ENCODE measurements at regions not wholly inside any gene's neighbourhood (a gene's known extent, or its start where the extent isn't known, plus 50 kb on each side); places are given as distances from the start of the nearest gene placed in this dataset.

DNA sequence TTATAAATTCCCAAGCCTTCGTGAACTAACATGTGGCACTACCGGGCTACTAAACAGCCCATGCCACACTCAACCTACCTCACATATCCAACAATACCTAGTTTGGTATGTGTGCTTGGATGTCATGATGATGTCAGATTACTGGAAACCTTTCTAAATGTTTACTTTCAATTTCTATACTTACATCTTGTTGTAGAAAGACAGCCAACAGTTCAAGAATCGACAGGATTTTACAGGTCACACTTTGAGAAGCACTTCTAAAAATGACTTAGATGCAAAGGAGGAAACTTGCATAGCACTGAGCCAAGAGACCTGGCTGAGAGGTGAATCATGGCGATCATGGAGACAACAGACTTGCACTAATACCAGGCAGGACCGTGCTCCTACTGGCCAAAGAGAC is 209.9 kb downstream of the COL4A1 start:
- DNase-seq, result no peak

DNA sequence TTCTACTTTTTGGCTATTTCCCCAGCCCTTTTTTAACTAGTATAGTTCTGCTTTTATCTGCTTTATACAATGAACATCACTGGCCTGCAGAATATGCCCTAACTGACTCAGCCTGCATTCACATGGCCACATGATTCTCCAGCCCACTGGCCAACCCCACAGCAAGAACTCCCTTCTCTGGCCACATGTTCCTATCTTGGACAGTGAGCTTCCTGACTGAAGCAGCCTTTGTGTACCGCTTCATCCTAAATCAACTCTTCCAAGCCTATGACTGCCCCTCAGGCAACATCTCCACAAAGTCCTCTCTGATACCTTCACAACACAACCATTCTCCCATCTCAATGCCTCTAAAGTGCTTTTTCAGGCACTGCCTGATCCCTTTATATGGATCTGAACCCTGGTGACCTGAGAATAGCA is 214.1 kb downstream of the COL4A1 start:
- no peak for DNase-seq

DNA sequence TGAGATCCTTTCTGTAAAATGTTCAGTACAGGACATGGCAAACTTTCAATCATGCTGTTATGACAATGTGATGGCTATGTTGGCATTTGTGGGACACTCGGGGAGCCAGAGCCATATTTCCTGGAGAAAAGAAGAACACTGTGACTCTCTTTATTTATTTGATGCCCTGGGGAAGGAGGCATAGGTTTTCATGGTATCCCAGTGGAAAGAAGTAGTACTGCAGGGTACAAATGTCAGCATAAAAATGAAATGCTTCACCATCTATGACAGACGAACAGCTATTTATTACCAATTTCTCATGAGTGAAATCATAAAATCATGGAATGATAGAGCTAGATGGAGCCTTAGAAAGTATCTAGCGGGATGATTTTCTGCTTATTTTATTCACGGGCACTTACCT is 217.1 kb downstream of the COL4A1 start:
- no peak for DNase-seq

DNA sequence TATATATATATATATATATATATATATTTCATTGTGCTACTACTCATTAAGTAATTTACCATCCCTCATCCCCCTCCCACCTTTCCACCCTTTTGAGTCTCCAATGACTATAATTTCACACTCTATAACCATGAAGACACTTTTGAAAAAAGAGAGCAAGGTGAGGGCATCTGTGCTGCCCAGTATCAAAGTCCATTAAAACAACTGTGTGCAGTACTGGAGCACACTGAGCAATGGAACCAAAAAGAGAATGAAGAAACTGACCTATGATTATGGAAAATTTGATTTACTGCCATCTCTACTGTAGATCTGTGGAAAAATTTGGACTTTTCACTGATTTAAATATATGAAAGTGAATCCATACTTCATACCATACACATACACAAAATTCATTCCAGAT is 217.9 kb downstream of the COL4A1 start:
- DNase-seq, result no peak

DNA sequence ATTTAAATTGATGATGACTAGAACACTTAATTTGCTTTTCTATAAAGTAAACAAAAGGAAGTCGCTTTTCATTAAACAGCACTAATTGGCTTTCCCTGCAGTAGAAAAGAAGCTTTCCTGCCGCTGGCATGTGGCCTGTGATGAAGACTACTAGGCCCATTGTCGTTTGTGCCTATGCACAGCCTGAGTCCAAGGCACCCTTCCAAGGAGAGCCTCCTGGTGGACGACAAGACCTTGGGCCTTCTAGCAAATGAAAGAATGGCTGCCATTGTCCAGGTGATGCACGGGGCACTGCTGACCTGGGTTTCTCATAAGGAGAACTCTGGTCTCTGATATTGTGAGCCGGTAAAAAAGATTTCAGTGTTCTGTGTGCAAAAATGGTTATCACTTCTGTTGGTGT is 233.0 kb downstream of the COL4A1 start:
- no peak for DNase-seq

DNA sequence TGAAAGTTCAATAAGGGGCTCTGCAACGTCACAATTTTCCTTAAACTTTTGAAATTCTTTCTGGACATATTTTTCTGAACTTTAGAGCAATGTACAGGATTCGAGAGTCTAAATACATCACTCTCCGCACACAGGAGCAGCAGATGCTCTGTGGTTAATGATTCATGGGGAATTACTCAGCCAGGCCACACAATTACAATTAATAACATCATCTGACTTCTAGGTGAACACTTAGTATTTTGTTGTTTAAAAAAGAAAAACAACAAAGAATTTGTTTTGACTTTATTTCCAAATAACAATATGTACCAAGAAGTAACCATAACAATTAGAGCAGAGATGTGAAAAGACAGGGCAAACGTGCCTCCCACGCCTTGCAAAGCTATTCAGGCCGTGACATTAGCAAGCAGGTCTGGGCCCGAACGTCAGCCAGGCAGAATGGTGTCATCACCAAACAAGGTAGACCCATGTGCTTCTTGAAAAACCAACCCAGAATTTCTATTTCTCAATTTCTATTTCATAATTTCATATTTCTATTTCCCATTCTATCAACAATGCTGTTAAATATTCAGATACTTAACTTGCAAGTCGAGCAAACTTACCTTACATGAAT is 236.3 kb downstream of the COL4A1 start:
- no peak for DNase-seq

DNA sequence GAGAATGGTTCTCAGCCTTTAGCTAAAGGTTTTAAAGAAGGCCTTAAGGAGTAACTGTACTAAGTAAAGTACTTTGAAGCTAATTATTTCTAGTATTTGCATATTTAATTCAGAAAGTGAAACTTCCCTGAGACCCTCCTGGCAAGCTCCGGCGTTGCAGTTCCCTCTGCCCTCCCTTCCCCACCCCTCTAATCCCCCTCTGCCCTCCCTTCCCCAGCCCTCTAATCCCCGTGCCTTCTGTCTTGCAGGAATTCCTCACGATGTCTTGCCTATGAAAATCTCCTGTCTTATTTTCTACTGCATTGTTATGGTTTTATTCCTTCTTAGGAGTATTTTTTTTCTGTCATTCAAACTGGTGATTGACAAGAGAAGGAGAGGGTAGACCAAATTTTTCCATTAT is 236.9 kb downstream of the COL4A1 start:
- no peak for DNase-seq

DNA sequence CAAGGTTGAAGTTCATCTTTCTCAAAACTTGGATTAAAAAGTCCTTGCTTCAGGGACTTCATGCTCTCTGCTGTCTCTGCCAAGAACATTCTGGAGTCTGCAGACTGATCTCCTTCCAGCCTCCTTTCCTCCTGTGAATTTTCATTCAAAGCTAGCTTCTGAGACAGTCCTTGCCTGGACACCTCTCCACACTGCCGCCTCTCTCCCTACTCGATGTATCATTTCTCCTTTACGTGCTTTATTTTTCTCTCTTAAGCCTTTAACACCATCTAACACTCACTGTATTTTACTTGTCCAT is 238.8 kb downstream of the COL4A1 start:
- DNase-seq, result no peak

DNA sequence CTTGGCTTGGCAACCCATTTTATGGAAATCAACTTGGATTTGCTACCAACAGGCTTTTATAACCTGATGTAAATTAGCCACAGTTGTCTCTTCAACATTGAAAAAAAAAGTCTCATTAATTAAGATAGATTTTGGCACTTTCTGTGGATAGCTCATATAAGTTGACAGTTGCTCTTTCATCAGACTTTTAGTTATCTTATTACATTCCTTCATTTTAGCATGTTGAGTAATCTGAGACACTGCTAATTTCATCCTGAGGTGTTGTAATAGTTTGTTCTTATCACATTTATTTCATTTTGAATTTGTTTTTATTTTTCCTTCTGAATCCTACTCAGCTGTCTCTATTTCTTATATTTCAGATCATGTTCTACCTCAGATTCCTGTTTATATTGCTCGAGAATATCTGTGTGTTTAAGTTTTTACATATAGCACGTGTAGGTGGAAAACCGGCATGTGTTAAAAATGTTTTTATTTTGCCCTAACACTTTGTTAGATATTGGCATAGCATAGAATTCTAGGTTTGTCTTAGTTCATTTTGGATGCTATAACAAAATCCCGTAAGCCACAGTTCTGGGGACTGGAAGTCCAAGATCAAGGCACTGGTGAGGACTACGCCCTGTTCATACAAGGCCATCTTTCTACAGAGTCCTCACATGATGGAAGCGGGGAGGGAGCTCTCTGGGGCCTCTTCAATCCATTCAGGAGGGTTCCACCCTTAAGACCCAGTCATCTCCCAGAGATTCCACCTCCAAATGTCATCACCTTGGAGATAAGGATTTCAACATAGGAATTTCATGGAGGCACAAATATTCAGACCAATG is 239.4 kb downstream of the COL4A1 start:
- no peak for DNase-seq

DNA sequence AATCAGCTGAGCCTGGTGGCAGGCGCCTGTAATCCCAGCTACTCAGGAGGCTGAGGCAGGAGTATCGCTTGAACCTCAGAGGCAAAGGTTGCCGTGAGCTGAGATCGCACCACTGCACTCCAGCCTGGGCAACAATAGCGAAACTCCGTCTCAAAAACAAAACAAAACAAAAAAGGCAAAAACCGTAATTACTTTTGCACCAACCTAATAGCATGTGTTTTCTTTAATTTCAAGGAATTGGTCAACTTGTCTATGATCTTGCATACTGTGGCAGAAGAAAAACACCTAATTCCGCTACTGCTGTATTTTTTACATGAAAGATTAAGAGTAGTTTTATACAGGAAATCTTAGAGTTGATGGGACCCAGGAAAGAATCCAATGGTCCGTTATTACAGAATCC is 241.2 kb downstream of the COL4A1 start:
- no peak for DNase-seq

DNA sequence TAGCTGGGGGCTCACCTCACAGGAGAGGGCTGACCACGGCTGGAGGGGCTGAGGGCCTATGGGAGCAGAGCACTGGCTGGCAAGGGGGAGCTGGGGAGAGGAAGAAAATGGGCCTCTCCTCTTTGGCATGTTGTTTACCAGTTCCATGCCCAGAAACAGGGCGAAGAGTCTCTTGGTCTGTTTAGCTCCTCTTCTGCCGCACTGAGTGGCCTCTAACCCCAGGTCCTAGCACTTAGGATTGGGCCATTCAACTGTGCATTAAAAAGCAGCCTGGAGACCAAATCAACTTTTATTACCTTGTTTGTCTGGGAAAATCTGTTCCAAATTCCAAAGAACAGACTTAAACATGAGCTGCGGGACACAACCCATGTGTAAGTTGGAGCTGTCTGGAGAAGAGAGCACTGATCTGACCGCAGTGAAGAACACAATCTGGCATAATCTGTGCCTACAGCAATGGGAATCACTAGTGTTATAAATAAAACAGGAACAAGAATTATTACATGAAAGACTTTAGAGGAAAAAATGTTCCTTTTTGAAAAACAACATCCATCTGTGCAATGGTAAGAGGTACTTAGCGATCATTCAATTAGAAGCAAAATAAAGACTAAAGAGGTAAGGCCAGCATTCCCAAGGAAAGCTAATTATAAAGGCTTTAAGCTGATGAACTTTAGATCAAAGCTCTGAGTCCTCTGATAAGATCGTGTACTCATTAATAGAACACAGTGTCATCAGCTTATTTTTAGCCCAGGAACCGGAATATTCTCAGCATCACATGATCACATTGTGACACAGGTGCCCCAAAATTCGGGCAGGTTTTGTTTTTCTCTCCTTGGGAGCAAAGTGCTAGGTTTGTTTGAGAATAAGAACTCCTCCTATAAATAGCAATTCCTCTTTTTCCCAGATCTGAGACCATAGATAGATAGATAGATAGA is 243.2 kb downstream of the COL4A1 start:
- no peak for DNase-seq

DNA sequence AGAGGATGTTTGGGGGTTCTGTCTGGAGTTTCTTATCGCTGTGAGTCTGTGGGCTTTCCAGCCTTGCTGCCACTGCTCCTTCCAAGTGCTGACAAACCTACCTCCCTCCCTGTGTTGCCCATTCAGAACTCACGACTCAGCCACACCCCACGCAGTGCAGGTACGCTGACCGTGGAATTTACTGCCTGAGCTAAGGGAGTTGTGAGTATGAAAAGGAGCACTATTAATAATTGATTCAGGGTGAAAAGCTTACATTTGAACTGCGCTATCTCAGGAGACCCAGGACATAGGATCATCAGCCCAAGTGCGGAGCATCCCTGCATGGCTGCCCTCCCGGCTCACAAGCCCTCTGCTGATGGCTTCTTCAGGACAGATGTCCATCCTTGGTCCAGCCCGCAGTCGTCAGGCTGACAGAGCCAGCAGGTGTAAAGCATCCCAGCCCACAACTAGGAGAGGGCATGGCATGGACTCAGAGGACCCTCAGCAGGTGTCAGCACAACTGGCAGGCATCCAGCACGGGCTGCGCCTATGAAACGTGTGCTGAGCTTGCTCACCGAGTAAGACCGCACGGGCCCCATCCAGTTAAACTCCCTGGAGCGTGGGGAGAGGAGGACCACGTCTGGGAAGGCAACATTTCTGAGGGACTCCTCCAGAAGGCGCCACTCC is 244.0 kb downstream of the COL4A1 start:
- DNase-seq, result no peak

DNA sequence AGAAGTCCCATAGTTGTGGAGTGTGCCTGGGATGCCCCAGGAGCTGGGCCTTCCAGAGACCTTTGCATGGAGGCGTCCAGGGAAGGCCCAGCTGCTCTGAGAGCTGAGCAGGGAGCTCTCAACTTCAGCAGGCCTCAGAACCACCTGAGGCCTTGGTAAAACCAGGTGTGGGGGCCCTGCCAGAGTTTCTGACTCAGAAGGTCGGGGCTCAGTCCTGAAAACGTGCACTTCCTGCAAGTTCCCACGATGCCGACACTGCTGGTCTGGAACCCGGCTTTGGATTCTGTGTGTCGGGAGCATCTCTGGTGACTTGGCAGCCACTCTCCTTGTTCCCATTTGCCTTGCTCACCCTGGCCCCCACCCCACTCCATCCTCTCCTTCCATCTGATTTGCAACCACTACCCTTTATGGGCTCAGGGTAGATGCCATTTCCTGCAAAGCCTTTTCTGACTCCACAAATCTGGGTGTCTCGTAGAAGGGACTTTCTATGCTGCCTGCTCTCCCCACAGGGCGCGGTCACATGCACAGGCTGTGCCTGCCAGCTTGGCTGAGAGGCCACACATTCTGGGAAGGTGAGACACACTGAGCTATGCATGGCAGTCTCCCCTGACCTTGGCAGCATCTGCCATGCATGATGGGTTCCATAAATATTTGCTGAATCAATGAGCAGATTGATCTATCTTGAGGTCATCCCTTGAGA is 244.7 kb downstream of the COL4A1 start:
- no peak for DNase-seq

DNA sequence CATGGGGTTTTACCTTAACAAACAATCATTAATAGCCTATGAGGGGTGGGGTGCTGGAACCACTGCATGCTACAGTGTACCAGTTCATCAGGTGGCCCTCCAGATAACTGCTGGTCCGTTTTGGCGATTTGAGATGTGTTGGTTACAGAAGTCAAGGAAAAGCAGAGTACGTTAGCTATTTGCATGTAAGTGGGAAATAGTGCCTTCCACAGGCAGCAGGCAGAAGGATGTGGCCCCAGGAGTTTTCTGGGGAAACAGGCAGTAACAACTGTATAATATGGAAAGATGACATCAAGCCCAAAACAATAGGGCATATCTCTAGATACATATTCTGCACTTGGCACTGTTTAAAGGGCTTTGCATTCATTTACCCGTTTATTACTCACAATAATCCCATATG is 245.7 kb downstream of the COL4A1 start:
- DNase-seq, result no peak

DNA sequence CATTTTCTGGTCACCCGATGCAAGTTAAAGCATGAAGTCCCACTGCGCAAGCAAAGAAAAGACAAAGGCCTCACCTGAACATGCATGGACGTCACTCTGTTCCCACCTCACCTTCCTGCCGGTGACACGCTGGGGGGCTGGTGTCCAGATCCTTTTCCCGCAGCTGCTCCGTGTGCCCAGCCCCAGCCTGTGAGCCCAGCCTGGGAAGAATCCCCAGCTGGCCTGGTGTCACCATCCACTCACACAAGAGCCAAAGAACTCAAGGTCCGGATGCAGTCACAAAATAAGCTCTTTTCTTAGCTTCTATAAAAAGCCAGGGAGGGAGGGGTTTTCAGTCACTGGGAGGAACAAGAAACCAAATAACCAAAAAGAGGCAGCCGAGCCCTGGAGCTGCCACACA is 249.9 kb downstream of the COL4A1 start:
- DNase-seq, result no peak

DNA sequence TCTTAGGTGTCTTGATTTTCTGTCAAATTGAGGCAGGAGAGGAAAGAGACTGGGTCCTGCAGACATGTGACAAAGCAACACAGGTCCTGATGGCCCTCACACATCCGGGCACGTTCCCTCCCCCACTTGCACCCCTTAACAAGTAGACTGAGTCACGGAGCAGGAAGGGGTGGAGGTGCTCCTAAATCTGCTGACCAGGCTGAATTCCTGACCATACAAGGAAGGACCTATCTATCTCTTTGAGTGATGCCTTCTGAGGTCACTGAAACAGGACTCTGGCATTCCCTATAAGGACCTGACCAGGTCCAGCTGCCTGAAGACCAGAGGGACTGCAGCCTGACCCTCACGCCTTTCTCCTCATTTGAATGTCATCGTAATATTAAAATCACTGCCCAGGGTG is 250.3 kb downstream of the COL4A1 start:
- DNase-seq, result no peak

DNA sequence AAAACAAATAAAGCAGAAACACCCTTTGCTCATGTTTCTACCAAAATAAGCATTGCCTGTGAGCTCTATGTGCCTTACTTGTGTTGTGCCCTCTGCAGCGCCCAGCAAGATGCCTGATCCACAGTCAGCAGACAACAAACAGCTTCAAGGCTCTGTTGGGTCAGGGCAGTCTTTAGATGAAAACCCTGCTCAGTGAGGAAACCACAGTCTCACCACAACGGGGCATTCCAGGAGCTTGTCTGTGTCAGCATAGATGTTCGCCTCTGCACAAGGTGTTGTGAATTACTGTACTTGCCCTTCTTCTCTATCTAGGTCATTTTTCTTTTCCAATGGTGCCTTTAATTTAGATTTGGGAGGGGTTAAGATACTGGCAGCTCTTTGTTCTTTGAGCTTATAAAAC is 251.9 kb downstream of the COL4A1 start:
- DNase-seq, result no peak

DNA sequence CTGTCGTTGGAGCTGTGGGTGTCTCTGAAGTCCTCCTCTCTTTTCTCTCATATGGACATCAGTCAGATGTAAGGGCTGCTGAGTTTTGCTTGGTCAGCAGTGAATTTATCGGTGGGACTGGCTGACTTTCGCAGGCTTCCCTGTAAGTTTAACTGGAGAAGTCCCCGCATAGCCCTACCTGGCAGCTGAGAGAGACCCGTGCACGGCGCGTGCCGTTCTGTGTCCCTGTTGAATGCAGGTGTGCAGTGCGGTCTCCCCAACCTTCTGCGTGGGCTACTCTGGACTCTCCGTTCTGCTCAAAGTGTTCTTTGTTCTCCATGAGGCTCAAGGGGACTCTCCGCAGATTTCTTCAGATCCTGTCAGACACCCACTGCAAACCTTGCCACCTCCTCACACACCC is 252.9 kb downstream of the COL4A1 start:
- DNase-seq, result no peak

DNA sequence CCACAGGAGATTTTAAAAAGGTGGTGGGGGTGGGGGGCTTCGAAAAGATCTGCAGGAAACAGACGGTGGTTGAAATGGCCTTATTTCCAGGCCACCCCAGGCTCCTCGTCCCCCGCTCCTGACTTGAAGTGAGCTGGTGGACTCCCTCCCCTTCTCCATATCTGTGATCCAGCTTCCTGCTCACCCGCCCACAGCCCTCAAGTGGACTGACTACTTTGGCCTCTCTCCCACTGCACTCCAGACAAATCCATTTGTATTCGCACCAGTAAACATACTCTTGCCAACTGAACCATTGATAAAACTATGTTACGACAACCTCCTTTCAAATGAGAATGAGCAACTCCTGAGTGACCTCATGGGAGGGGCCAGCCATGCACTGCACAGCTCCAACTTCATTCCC is 259.5 kb downstream of the COL4A1 start:
- DNase-seq, result peak; percentile 98

DNA sequence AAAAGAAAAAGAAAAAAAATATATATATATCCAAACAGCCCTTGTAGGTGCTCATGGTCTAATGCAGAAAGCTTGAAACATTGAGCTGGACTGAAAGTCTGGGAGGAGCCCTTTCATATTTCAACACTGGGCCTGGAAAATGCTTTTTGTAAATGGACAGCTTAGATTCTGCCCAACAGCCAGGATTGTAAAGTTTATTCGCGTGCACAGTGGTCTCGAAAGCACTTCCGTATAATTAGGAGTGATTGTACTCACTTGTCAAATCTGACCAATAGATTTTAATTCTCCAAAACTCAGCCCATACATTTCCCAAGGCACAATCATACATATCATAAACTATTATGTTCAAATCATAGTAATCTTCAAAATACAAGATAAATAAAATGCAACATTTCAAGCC is 260.1 kb downstream of the COL4A1 start:
- no peak for DNase-seq

DNA sequence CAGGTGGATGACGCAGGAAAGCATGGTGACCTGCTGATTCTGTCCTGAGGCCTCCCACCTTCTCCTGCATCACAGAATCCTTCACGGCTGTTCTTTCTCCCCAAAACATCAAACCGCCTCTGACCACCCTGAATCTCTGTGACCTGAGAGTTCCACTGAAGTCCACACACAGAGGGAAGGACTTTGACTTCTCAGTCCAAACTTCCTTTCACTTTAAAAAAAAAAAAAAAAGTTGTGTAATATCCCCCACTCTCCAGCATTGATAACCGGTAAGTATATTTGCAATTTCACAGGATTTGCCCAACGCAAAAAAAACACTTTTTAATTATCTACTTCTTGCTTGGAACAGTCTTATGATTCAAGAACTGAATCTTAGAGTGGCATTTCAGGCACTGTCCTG is 259.5 kb upstream of the IRS2 start:
- DNase-seq, result no peak

DNA sequence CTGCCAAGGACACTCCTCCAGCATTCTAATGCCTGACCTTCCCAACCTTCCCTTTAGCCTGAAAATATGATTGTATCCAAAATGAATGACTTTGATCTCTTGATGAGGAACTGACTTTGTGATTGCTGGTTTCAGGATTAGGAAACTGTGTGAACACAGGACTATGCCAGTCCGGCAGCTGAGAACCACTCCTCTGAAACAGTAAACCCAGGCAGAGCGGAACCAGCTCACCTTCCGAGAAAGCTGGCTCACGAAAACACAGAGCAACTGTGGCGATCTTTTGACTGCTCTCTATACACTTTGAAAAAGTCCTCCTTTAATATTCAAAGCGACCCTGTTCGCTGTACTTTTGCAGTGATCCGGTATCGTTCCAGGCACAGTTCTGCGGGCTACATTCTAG is 258.8 kb upstream of the IRS2 start:
- no peak for DNase-seq
